GM23338 (cell line): ENCODE measurements at regions not wholly inside any gene's neighbourhood (a gene's known extent, or its start where the extent isn't known, plus 50 kb on each side); places are given as distances from the start of the nearest gene placed in this dataset.

Experiments used
- ATAC-seq: fragments of 200-7000 bp; cut with Tn5 transposase; 3 replicates; pipeline ENCODE4 v1.9.1; 2020
- DNase-seq: peaks from one replicate; pipeline ENCODE4 v3.0.0-alpha.2; 2015; ENCODE audit warnings: low spot score
- H2AFZ ChIP-seq: fragments of 200-600 bp; sonication (generic); 2 replicates; pipeline ENCODE4 v1.8.0; 2016; ENCODE audit warnings: antibody characterized with exemption, mild to moderate bottlenecking, moderate library complexity
- H3F3A ChIP-seq: fragments of 200-600 bp; sonication (generic); replicated peaks from 2 replicates; pipeline ENCODE4 v1.8.0; 2017; ENCODE audit warnings: antibody characterized with exemption, mixed run types, low read depth
- H3K27ac ChIP-seq: fragments of 200-600 bp; sonication (generic); 2 replicates; pipeline ENCODE4 v1.6.1; 2016; ENCODE audit warnings: low read depth
- H3K27me3 ChIP-seq: fragments of 200-600 bp; sonication (generic); 2 replicates; pipeline ENCODE4 v1.8.0; 2016; ENCODE audit warnings: mild to moderate bottlenecking, mixed run types, moderate library complexity; ENCODE audit not compliant: insufficient read depth
- H3K36me3 ChIP-seq: fragments of 200-600 bp; sonication (generic); 2 replicates; pipeline ENCODE4 v1.8.0; 2016; ENCODE audit warnings: mild to moderate bottlenecking; ENCODE audit not compliant: insufficient read depth
- H3K4me1 ChIP-seq: fragments of 200-600 bp; sonication (generic); 2 replicates; pipeline ENCODE4 v1.8.0; 2016; ENCODE audit warnings: mild to moderate bottlenecking, moderate library complexity; ENCODE audit not compliant: insufficient read depth
- H3K4me2 ChIP-seq: fragments of 200-600 bp; sonication (generic); 2 replicates; pipeline ENCODE4 v1.7.1; 2017; ENCODE audit warnings: mixed run types
- H3K4me3 ChIP-seq: fragments of 200-600 bp; sonication (generic); 2 replicates; pipeline ENCODE4 v1.6.1; 2016; ENCODE audit warnings: mixed run types
- H3K79me2 ChIP-seq: fragments of 200-600 bp; sonication (generic); replicated peaks from 2 replicates; pipeline ENCODE4 v1.8.0; 2017; ENCODE audit warnings: mild to moderate bottlenecking; ENCODE audit not compliant: insufficient read depth
- H3K9me2 ChIP-seq: fragments of 200-600 bp; sonication (generic); 2 replicates; pipeline ENCODE4 v1.8.0; 2017; ENCODE audit not compliant: insufficient read depth
- H4K20me1 ChIP-seq: fragments of 200-600 bp; sonication (generic); replicated peaks from 2 replicates; pipeline ENCODE4 v1.8.0; 2017; ENCODE audit warnings: mild to moderate bottlenecking; ENCODE audit not compliant: insufficient read depth
- H3K27ac Mint-ChIP-seq: 2 replicates; pipeline ENCODE4 v1.8.0; 2020; ENCODE audit warnings: inconsistent platforms, mild to moderate bottlenecking, moderate library complexity, mixed read lengths
- H3K27me3 Mint-ChIP-seq: 3 replicates; pipeline ENCODE4 v1.8.0; 2022; ENCODE audit warnings: low read depth, mild to moderate bottlenecking, moderate library complexity, mixed read lengths, inconsistent platforms; ENCODE audit not compliant: insufficient read depth, poor library complexity
- H3K36me3 Mint-ChIP-seq: 3 replicates; pipeline ENCODE4 v1.8.0; 2021; ENCODE audit warnings: low read depth, mild to moderate bottlenecking, inconsistent platforms, moderate library complexity, mixed read lengths
- H3K4me1 Mint-ChIP-seq: 3 replicates; pipeline ENCODE4 v1.8.0; 2020; ENCODE audit warnings: mild to moderate bottlenecking, inconsistent platforms, mixed read lengths
- H3K4me3 Mint-ChIP-seq: 3 replicates; pipeline ENCODE4 v1.8.0; 2021; ENCODE audit warnings: moderate library complexity, mild to moderate bottlenecking, inconsistent platforms, mixed read lengths
- H3K9me3 Mint-ChIP-seq: 3 replicates; pipeline ENCODE4 v1.8.0; 2020; ENCODE audit warnings: moderate library complexity, mild to moderate bottlenecking, inconsistent platforms, mixed read lengths
- CREB1 ChIP-seq: fragments of 250-450 bp; sonication (Bioruptor Pico); IDR thresholded peaks from 2 replicates; pipeline ENCODE4 v1.5.0; 2020; ENCODE audit warnings: low read depth, mild to moderate bottlenecking, moderate library complexity
- CTCF ChIP-seq, 2 experiments: fragments of 200-600 bp in 1 of 2; sonication (generic) in 1 of 2; conservative IDR thresholded peaks; 2 replicates each; pipeline versions ENCODE4 v1.5.1 to v1.6.1; 2016 to 2017; ENCODE audit warnings: antibody characterized with exemption in 2 of 2, low read depth in 2 of 2, mild to moderate bottlenecking in 2 of 2, moderate library complexity in 1 of 2
- ETS1 ChIP-seq: IDR thresholded peaks from 2 replicates; pipeline ENCODE4 v1.6.1; 2016; ENCODE audit warnings: antibody characterized with exemption
- EZH2 ChIP-seq: fragments of 200-600 bp; sonication (generic); IDR thresholded peaks from one replicate; pipeline ENCODE4 v1.8.0; 2017; ENCODE audit warnings: antibody characterized with exemption, mild to moderate bottlenecking, low read depth; ENCODE audit not compliant: unreplicated experiment
- EZH2phosphoT487 ChIP-seq: fragments of 200-600 bp; sonication (generic); IDR thresholded peaks from one replicate; pipeline ENCODE4 v1.8.1; 2018; ENCODE audit warnings: antibody characterized with exemption; ENCODE audit not compliant: unreplicated experiment
- JUNB ChIP-seq: IDR thresholded peaks from one replicate; pipeline ENCODE4 v1.6.1; 2016; ENCODE audit warnings: antibody characterized with exemption; ENCODE audit not compliant: unreplicated experiment
- NANOG ChIP-seq: IDR thresholded peaks from 2 replicates; pipeline ENCODE4 v1.6.1; 2016; ENCODE audit warnings: antibody characterized with exemption, borderline replicate concordance
- POLR2AphosphoS5 ChIP-seq: IDR thresholded peaks from 2 replicates; pipeline ENCODE4 v1.6.1; 2016; ENCODE audit warnings: antibody characterized with exemption, low read depth
- REST ChIP-seq: IDR thresholded peaks from one replicate; pipeline ENCODE4 v1.6.1; 2018; ENCODE audit warnings: antibody characterized with exemption; ENCODE audit not compliant: unreplicated experiment
- STAT1 ChIP-seq: IDR thresholded peaks from one replicate; pipeline ENCODE4 v1.6.1; 2016; ENCODE audit warnings: antibody characterized with exemption; ENCODE audit not compliant: unreplicated experiment
- ZNF114 ChIP-seq: fragments of 250-450 bp; sonication (Bioruptor Pico); IDR thresholded peaks from 2 replicates; pipeline ENCODE4 v1.5.0; 2020; ENCODE audit warnings: mild to moderate bottlenecking, moderate library complexity
- ZNF331 ChIP-seq: fragments of 250-450 bp; sonication (Bioruptor Pico); IDR thresholded peaks from 2 replicates; pipeline ENCODE4 v1.5.0; 2020; ENCODE audit warnings: low read depth, mild to moderate bottlenecking, moderate library complexity
- ZNF462 ChIP-seq: fragments of 250-450 bp; sonication (Bioruptor Pico); IDR thresholded peaks from 2 replicates; pipeline ENCODE4 v1.5.0; 2020; ENCODE audit warnings: mild to moderate bottlenecking, moderate library complexity

- H3K27me3 Mint-ChIP-seq = no peaks in the 10 kb centered on the region
- no peaks in the 10 kb centered on the region for H3K4me1 ChIP-seq
- H3K4me3 ChIP-seq = no peak overlapping the region
- no peaks in the 10 kb centered on the region for H3K4me1 Mint-ChIP-seq
- peaks cover 17% of the 10 kb centered on the region; the same call in 1 of the 2 replicates for H3K36me3 ChIP-seq
- peaks cover 36% of the 10 kb centered on the region for H3K36me3 Mint-ChIP-seq
- H3K27ac Mint-ChIP-seq = no peak overlapping the region
- no peaks in the 10 kb centered on the region for H3K27me3 ChIP-seq
- peaks cover 38% of the 10 kb centered on the region for H3K9me3 Mint-ChIP-seq
- no peak for TF ChIP-seq CTCF (conservative IDR thresholded peaks at IDR 0.05; ENCODE audit: low read depth in 2 of 2)
- TF ChIP-seq EZH2 = no peak
- no peak for TF ChIP-seq EZH2phosphoT487
- no peak for TF ChIP-seq ZNF462 (CRISPR knock-in tag)
- TF ChIP-seq CREB1 = no peak
- TF ChIP-seq ETS1 = no peak
- no peak for TF ChIP-seq ZNF114
- no peak for TF ChIP-seq ZNF331 (CRISPR knock-in tag)
- TF ChIP-seq POLR2AphosphoS5 = no peak
- no peak for TF ChIP-seq NANOG
- no peak for TF ChIP-seq REST
- no peak for TF ChIP-seq STAT1
- TF ChIP-seq JUNB = no peak
- H3K9me2 ChIP-seq = no peaks in the 10 kb centered on the region
- ATAC-seq (no peak), DNase-seq (no peak)
- H4K20me1 ChIP-seq = no peaks in the 10 kb centered on the region
- H3K27ac ChIP-seq = no peak overlapping the region
- H3K79me2 ChIP-seq = no peaks in the 10 kb centered on the region
- no peak overlapping the region for H3K4me2 ChIP-seq
- no peak overlapping the region for H2AFZ ChIP-seq
- no peak overlapping the region for H3K4me3 Mint-ChIP-seq
- no peaks in the 10 kb centered on the region for H3F3A ChIP-seq
Observed at GRCh38 chr6:102195311-102195710, 801.8 kb downstream of the GRIK2 start.
